ENCODE measurements at regions not wholly inside any gene's neighbourhood (a gene's known extent, or its start where the extent isn't known, plus 50 kb on each side); places are given as distances from the start of the nearest gene placed in this dataset.
"Not testable (repeated sequence)": the region's sequence is repeated elsewhere in the genome, so short reads cannot be mapped to it uniquely, and the experiment has no call there.

- no peak for DNase-seq (ENCODE audit: low spot score)
These were observed 55.4 kb downstream of the CTSL start for GRCh38 chr9:87781331-87781730.

GRCh38 chr9:87783180-87783579 is 57.3 kb downstream of the CTSL start:
- no peak for DNase-seq (ENCODE audit: low spot score)

GRCh38 chr9:87785315-87785970 is 59.5 kb downstream of the CTSL start:
- not testable (repeated sequence) for DNase-seq (ENCODE audit: low spot score)

GRCh38 chr9:87786423-87786822 is 60.5 kb downstream of the CTSL start:
- no peak for DNase-seq (ENCODE audit: low spot score)

GRCh38 chr9:87786876-87787275 is 61.0 kb downstream of the CTSL start:
- no peak for DNase-seq (ENCODE audit: low spot score)

GRCh38 chr9:87787735-87788134 is 61.8 kb downstream of the CTSL start:
- DNase-seq (ENCODE audit: low spot score), result no peak

- peak; percentile 34 for DNase-seq (ENCODE audit: low spot score)
These were observed 66.9 kb downstream of the CTSL start for GRCh38 chr9:87792831-87793288.

- no peak for DNase-seq (ENCODE audit: low spot score)
These were observed 67.4 kb downstream of the CTSL start for GRCh38 chr9:87793292-87793691.

GRCh38 chr9:87795178-87795577 is 69.3 kb downstream of the CTSL start:
- DNase-seq (ENCODE audit: low spot score), result no peak

- no peak for DNase-seq (ENCODE audit: low spot score)
These were observed 70.3 kb downstream of the CTSL start for GRCh38 chr9:87796196-87796595.

- DNase-seq (ENCODE audit: low spot score), result no peak
These were observed 72.4 kb downstream of the CTSL start for GRCh38 chr9:87798261-87798833.

GRCh38 chr9:87799503-87799902 is 73.6 kb downstream of the CTSL start:
- DNase-seq (ENCODE audit: low spot score), result no peak

GRCh38 chr9:87800456-87800855 is 74.5 kb downstream of the CTSL start:
- no peak for DNase-seq (ENCODE audit: low spot score)

- DNase-seq (ENCODE audit: low spot score), result no peak
These were observed 75.1 kb downstream of the CTSL start for GRCh38 chr9:87801013-87801412.

GRCh38 chr9:87803166-87803565 is 77.2 kb downstream of the CTSL start:
- no peak for DNase-seq (ENCODE audit: low spot score)

- DNase-seq (ENCODE audit: low spot score), result no peak
These were observed 77.9 kb downstream of the CTSL start for GRCh38 chr9:87803623-87804345.

GRCh38 chr9:87805259-87805658 is 77.4 kb upstream of the SPATA31E1 start:
- DNase-seq (ENCODE audit: low spot score), result no peak

GRCh38 chr9:87810008-87810407 is 72.7 kb upstream of the SPATA31E1 start:
- DNase-seq (ENCODE audit: low spot score), result no peak

- DNase-seq (ENCODE audit: low spot score), result no peak
These were observed 71.9 kb upstream of the SPATA31E1 start for GRCh38 chr9:87810679-87811178.

- DNase-seq (ENCODE audit: low spot score), result no peak
These were observed 70.1 kb upstream of the SPATA31E1 start for GRCh38 chr9:87812375-87813118.

GRCh38 chr9:87813119-87813463 is 69.6 kb upstream of the SPATA31E1 start:
- DNase-seq (ENCODE audit: low spot score), result no peak

- no peak for DNase-seq (ENCODE audit: low spot score)
These were observed 66.6 kb upstream of the SPATA31E1 start for GRCh38 chr9:87816036-87816435.

GRCh38 chr9:87818308-87818707 is 64.4 kb upstream of the SPATA31E1 start:
- DNase-seq (ENCODE audit: low spot score), result no peak

Data from CD4-positive, alpha-beta T cell treated with Interleukin-6 at 100 ng/mL for 8 hours (primary cell).